GM19395 (cell line): ENCODE measurements at regions not wholly inside any gene's neighbourhood (a gene's known extent, or its start where the extent isn't known, plus 50 kb on each side); places are given as distances from the start of the nearest gene placed in this dataset.

Experiments
- ATAC-seq: cut with Tn5 transposase; IDR thresholded peaks from one replicate; pipeline ENCODE4 v1.9.1; 2021; ENCODE audit warnings: mild to moderate bottlenecking, moderate library complexity; ENCODE audit not compliant: unreplicated experiment

DNA sequence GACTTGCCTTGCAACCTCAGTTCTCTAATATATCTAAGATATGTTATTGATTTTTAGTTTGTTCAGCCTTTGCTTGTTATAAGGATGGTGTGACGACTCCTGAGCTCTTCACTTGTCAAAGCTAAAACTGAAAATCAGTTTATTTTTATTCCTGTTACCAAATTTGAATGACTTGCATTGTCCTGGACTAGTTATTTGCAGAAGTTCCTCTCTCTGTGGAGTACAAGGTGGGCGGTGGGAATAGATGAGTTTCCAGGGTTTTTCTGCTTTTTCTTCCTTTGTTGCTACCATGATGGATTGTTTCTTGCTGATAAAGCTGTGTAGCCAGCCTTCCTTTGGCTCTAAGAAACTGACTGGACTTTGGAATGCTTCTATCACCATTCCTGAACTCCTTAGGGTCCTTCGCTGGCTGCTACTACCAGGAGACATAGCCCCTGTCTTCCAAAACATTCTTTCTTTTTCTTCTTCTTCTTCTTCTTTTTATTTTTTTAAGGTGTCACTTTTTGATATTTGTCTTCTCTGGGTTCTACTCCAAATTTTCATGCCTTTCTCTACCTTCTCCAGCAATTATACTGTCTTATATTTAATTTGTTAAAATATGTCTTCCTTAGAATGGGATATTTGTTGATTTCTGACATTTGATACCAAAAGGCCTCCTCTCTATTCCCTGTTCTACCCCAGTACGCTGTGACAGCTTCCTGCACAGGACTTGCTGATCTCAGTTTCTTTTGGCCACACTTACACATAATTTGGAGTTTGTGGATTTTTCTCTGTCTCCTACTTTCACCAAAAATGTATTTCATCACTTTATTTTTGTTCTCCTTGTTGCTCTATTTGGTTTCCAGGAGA lies 145.1 kb upstream of the THRB start:
- ATAC-seq, result no peak

DNA sequence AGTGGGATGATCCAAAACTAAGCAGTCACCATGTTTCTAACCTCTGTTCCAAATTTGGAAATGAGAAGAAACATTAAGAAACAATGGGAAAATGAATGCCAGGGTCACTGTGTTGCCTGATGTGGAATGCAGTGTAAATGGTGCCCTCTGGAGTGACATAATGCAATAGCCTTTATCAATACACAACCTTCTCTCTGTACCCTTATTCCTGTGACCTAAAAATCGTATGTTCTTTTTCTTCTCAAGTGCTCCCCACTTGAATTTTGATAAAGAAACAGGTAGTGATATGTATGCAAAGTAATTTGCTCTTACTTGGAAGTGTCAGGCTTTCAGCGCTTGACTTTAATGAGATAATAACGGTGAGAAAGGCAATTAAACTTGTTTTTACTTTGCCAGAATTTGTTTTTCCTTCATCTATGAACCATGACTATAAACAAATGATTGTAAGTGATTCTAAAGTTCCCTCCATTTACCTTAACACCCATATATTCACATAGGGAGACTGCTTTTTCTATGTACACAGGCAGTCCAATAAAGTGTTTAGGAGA lies 145.8 kb upstream of the THRB start:
- ATAC-seq, result no peak

DNA sequence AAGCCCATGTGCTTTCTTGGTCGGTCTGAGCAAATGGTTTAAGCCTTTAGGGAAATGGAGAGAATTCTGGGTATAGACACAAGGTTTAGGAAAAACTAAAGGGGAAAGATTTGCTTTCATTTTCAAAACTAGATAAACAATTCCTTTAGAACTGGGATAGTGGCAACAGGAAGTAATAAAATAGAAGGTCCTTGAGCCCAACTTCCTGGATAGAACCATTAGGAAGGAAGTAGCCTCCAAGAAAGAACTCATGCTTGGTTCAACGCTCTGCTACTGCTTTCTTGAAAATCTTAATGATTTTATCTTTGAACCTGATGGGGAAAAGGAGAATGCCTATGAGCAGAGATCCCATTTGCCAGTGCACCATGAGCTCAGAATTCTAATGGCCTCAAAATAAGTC lies 147.0 kb upstream of the THRB start:
- no peak for ATAC-seq

DNA sequence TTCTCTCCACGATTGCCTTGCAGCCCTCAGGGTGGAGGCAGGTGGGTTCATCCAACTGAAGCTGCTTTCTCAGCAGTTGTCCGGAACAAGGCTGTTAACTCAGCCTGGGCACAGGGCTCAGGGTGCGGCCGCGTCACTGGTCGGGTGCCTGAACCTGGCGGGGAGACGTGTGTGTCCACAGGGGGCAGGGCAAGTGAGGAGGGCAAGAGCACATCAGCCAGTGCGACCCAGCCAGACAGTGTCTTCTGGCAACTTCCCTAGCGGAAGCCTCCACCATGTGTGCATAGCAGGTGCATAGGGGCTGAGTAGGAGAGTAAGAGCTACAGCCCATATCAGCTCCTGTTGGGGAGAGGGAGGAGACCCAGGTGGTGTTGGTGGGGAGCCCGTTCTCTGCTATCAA lies 150.4 kb upstream of the THRB start:
- no peak for ATAC-seq

DNA sequence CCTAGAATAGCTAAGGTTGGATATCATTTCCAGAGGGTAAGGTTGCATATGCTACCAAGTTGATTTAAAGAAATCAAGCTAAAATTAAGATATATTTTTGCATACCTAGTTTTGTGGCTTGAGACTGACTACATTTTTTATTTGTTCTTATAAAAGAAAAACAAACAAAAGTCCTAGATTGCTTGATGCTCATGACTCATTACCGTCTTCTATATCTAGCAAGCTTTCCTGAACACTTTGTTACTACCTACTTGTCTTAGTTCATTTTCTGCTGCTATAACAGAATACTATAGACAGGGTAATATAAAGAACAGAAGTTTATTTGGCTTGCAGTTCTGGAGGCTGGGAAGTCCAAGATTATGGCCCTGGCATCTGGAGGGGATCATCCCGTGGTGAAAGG lies 152.1 kb upstream of the THRB start:
- no peak for ATAC-seq

DNA sequence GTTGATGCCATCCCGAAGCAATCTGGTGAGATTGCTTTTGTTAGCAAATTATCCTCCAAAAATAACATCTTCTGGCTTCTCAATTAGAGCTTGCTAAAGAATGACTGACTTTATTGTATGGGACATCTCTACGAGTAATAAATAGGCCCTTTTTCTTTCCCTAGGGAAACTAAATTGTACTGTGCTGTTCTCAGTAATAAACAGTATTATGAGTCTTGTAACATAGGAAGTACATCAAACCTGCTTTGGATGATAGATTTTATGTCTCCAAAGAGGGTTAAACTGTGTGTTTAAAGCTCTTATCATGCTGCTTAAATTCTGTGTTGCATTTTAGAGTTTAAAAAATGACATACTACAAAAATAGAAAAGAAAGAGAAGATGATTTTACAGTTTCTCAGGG lies 153.4 kb upstream of the THRB start:
- ATAC-seq, result no peak

DNA sequence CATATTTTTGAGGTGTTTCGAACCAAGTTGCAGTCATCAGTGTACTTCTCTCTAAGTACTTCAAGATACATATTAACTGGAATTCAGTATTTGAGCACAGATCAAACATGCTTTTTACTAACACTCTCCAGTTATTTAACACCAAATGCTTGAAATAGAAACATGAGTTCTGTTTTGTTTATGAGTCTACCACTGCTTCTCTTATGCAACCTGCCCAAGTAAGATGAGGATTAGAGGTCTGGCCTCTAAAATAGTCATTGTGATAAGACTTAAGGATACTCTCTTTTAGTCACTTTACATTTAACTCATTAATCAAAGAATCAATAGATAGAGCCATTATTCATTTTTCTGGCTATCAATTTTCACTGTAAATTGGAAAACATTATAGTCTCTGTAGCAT lies 156.2 kb upstream of the THRB start:
- ATAC-seq, result no peak

DNA sequence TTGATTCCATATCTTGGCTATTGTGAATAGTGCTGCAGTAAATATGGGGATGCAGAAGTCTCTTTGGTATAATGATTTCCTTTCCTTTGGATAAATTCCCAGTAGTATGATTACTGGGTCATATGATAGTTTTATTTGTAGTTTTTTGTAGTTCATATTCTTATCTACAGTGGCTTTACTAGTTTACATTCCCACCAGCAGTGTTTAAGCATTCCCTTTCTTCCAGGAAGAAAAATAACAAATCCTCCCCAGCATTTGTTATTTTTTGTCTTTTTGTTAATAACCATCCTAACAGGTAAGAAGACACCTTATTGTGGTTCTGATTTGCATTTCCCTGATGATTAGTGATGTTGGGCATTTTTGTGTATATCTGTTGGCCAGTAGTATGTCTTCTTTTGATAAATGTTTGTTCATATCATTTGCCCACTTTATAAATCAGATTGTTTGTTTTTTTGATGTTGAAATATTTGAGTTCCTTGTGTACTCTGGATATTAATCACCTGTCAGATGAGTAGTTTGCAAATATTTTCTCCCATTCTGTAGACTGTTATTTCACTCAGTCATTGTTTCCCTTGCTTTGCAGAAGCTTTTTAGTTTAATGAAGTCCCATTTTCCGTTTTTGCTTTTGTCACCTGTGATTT lies 163.3 kb upstream of the THRB start:
- no peak for ATAC-seq

DNA sequence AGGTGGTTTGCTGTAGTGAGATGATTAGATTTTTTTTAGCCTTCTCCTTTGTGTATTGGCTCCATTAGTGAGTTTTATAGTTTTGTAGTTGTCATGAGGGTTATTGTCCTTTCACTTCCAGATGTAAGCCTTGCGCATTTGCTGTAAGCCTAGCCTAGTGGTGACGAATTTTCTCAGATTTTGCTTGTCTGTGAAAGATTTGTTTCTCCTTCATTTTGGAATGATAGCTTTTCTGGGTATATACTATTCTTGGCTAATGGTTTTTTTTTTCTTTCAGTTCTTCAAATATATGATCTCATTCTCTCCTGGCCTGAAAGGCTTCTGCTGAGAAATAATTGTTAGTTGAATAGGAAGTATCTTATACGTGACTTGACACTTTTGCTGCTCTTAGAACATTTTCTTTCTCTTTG lies 166.5 kb upstream of the THRB start:
- ATAC-seq, result no peak

DNA sequence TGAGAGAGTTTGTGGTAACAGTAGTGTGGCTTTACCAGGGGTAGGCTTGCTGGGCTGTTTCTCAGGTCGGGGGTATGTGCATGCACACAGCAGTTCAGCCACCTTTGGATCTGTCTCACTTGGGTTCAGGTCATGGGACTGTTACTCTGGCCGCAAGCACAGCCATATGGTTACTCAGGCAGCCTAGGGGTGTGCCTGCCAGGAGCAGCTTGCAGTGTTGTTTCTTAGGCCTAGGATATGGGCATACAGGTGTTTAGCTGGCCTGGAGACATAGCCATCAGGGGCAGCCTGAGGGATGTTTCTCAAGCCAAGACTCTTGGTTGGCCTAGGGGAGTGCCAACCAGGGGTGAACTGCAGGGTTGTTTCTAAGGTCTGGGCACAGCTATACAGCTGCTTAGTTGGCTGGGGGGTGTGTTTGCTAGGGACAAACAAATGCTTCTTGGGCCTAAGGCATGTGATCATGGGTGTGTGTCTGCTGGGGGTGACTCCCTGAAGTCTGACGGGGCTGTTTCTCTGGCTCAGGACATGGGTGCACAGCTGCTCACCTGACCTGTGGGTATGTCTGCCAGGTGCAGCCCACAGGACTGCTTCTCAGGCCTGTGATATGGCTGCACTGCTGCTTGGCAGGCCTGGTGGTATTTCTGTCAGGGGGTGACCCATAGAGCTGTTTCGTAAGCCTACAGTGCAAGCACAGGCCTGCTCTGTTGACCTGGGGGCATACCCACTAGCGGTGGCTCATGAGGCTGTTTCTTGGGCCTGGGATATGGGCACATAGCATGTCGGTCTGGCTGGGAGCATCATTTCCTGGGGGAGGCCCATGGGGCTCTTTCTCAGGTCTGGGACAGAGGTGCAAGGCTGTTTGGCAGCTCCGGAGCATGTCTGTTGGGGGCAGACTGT lies 168.0 kb upstream of the THRB start:
- no peak for ATAC-seq

DNA sequence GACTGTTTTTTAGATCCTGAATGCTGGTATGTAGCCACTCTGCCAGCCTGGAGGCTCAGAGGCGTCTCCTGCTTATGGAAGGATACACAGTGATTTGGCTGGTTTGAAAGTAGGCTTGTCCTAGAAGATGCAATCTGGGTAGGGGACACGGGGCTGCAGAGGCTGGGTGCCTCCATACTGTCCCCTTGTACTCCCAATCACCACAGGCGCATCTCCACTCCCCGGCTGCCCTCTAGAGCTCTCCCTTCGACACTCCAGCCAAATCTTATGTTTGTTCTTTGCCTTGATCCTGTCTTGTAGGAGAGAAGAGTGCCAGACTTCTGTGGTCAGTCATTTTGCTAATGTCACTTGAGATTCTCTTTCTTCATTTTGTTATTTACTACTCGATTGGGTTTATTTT lies 168.8 kb upstream of the THRB start:
- ATAC-seq, result no peak

DNA sequence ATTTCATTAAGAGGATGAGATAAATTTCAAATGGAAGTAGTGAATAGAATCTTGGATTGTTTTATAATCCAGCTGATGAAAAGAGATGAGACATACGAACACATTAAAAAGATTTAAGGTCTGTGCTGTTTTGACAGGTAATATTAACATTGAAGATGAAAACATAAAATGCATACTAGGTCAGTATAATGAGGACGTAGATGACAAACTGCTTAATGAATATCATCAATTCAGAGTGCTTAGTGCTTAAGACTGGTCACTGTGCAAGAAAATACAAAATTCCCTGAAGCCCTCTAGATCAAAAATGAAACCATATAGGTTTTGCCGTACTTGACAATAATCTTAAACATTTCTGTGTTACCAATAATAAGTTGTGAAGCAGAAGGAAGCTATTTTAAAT lies 173.4 kb upstream of the THRB start:
- ATAC-seq, result no peak

DNA sequence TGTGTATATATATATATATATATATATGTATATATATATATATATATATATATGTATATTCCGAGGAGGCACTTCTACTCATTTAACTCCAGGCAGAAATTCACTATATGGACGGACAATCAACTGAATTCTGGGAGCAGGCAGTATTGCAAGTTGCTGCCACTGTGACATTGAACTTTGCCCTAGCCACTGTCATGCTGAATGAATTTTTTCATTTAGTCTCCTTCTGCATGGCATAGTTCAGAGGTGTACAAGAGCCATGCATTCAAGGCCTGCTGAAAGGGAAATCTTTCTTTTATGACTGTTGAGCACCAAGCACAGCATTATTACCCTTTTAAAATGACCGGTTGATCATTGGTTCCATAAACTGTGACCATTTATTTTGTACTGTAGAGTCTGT lies 176.2 kb upstream of the THRB start:
- ATAC-seq, result no peak

DNA sequence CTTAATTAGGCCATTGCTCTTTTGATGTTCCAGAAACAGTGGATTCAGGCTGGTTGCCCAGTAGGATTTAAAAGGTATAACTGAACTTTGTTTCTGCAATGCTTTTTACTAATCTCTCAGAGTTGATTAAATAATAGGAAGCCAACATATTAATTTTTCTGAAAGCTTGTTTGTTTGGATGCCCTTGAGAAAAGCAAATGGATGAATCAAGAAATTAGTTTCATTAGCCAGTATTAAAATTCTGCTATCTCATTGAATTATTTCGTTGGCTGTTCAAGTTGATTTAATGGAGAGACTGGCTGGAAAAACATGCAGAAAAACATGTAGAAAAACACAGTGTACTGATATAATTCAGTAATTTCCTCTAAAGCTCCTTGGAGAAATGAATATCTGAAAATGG lies 178.9 kb upstream of the THRB start:
- ATAC-seq, result no peak

DNA sequence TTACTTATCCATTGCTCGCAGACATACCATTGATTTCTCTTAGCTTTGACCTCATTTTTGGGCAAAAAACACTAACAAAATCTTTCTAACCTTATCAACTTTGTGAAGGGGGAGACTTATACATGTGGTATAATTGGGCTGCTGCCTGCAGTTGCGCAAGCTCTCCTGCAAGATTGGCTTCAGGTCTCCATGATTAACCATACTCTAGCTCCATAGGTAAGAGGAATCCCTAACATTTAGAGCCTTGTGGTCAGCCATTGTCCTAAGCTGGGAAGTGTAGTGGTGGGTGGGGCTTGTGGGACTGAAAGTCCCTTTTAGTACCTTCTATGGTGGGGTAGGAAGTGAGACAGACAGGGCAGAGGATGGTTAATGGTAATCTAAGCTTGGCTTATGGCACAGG lies 179.6 kb upstream of the THRB start:
- ATAC-seq, result no peak

DNA sequence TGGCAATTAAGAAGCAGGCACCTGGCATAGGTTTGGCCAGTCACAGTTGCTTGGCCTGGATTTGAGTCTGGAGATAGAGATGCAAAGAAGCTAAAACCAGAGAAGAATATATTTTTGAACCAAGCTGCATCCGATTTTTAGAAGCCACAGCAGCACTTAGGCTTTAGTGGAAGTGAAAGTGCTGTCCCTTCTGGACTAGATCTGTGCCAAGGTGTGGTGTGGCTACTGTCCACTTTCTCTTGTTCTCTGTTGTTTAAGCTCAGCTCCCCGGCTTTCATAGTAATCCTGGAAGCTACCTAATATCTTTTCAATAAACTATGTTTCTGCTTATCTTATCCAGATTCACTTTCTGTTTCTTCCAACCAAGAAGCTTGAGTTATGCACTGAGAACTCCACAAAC lies 183.4 kb upstream of the THRB start:
- peak; percentile 41 for ATAC-seq

DNA sequence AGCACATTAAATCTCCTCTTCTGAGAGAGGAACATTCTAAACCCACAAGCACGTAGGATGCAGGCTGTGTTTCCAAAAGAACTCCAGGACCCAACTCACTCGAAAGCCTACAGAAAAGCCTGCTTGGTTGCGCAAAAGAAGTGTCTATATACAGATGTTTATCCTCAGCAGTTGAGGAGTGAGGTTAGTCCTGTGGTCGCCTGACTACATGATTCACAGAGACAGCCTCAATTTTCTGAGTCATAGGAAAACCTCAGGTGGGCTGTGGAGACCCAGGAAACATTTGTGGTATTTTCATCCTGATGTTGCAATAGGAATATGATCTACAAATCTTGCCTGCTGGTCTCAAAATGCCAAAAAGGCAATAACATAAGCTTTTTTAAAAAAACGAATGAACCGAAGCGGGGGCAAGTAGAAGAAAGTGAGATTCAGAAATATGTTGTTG lies 183.8 kb upstream of the THRB start:
- peak; percentile 56 for ATAC-seq

DNA sequence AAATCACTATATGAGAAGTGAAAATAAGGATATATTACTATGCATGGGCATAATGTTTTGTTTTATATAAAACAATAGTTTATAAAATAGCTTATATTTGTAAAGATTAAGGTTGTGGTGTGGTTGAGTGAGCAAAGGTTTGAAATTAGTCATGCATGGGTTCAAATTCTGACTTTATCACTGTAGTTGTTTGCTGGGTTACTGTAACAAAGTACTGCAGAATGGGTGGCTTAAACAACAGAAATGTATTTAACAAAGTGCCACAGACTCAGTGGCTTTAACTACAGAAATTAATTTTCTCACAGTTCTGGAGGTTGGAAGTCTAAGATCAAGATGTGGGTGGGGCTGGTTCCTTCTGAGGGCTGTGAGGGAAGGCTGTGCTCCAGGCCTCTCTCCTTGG lies 184.8 kb upstream of the THRB start:
- ATAC-seq, result no peak

DNA sequence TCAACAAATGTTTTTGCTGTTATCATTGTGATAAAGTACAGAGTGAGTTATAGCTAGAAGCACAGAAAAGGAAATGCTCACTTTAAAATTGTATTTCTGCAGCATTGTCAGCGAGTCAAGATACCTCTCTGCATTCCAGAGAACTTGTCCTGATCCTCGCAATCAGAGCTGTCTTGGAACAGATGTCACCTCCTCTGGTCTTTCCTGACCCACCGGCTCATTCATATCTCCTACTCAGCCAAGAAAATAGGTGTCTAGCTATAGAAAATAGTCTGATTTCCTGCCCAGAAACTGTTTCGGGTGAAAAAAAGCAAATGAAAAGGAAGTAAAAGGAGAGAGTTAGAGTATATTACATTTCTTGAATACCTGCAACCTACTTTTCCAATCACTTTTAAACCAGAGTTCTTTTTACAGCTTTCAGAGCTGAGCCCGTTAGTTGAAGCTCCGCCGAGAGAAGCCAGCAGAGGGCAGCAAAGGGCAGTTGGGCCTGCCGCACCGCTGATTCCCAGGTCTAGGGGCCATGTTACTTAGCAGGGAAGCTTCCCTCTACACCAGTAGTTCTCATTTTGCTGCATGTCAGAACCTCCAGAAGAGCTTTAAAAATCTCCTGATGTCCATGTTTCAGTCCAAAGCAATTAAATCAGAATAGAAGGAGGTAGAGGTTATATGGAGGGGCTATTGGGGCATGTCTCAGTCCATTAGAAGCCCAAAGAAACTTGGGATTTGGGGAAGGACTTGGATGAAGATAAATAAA lies 185.7 kb upstream of the THRB start:
- peak; percentile 78 for ATAC-seq

DNA sequence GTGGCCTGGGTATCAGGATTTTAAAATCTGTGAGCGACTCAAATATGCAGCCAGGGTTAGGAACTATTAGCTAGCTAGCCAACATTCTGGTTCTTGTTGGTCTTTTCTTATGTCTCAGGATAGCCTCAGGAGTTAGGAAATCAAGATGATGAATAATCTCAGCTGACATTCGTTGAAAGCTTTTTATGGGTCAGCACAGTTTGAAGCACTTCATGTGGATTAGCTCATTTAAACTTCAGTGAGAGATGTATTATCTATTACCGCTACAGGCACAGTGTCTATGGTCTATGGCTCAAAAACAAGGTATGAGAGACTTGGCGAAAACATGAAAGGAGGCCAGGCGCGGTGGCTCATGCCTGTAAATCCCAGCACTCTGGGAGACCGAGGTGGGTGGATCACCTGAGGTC lies 187.5 kb upstream of the THRB start:
- ATAC-seq, result no peak

DNA sequence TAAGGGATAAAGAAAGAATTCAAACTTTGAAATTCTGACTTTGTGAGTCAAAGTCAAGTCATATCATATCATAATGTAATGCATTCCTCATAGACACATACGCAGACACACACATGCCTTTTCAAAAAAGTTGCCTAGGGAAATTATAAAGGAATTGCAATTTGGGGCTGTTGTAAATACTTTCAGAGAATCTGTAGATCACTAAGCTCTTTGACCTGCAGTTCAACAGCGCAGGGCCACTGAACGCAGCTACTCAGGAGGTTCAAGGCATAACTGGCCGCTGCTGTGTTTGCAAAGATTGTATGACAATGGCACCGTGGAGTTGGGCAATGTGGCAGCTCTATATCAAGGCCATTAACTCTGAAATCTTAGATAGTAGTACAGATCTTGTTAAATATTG lies 188.4 kb upstream of the THRB start:
- no peak for ATAC-seq
